Panc1 (cell line): ENCODE measurements at regions not wholly inside any gene's neighbourhood (a gene's known extent, or its start where the extent isn't known, plus 50 kb on each side); places are given as distances from the start of the nearest gene placed in this dataset.

ENCODE experiments used
- ATAC-seq: fragments of 200-7000 bp; cut with Tn5 transposase; 2 replicates; pipeline ENCODE4 v1.9.1; 2020; ENCODE audit warnings: mild to moderate bottlenecking, moderate library complexity
- BruUV-seq: library from RNA; stranded (reverse); fragments of 400-500 nt; replicated peaks from 2 replicates; lab custom pipeline; 2021; lab: Mats Ljungman, UMichigan
- CTCF ChIA-PET: fragments of 300-600 bp; sonication (Branson Sonifier 250); formaldehyde crosslinking; loops from one replicate; lab custom pipeline; 2022; ENCODE audit warnings: antibody characterized with exemption; lab: Charles Lee
- POLR2A ChIA-PET: fragments of 300-600 bp; sonication (Branson Sonifier 250); formaldehyde crosslinking; loops from one replicate; lab custom pipeline; 2022; ENCODE audit warnings: antibody characterized with exemption; lab: Charles Lee
- DNase-seq: peaks from one replicate; pipeline ENCODE4 v3.0.0-alpha.2; 2010; ENCODE audit warnings: low read depth, low spot score
- H3K27ac ChIP-seq: 2 replicates; pipeline ENCODE4 v1.5.1; 2011; ENCODE audit warnings: mild to moderate bottlenecking, low read length, inconsistent platforms
- H3K27me3 ChIP-seq: fragments of 200-500 bp; sonication (Bioruptor generic); 2 replicates; pipeline ENCODE4 v1.6.0; 2014; ENCODE audit warnings: low read length, inconsistent platforms; ENCODE audit not compliant: control insufficient read depth, insufficient read depth
- H3K36me3 ChIP-seq: fragments of 200-500 bp; sonication (Bioruptor generic); 2 replicates; pipeline ENCODE4 v1.5.1; 2014; ENCODE audit warnings: inconsistent platforms, mild to moderate bottlenecking, low read length, moderate library complexity; ENCODE audit not compliant: control insufficient read depth, insufficient read depth
- H3K4me1 ChIP-seq: 2 replicates; pipeline ENCODE4 v1.5.1; 2011; ENCODE audit warnings: inconsistent platforms, mild to moderate bottlenecking, low read length, moderate library complexity; ENCODE audit not compliant: control insufficient read depth, insufficient read depth
- H3K4me3 ChIP-seq, 2 experiments: 2 replicates each; pipeline ENCODE4 v1.5.1; 2011 to 2012; ENCODE audit warnings: low read depth in 2 of 2, low read length in 2 of 2, mild to moderate bottlenecking in 2 of 2, inconsistent platforms in 1 of 2, moderate library complexity in 1 of 2
- H3K9me3 ChIP-seq: fragments of 200-500 bp; sonication (Bioruptor generic); 2 replicates; pipeline ENCODE4 v1.5.1; 2014; ENCODE audit warnings: low read depth, mild to moderate bottlenecking, inconsistent platforms, low read length, moderate library complexity; ENCODE audit not compliant: control insufficient read depth, insufficient read depth
- CTCF ChIP-seq: fragments of 450-650 bp; IDR thresholded peaks from 2 replicates; pipeline ENCODE4 v1.5.1; 2017; ENCODE audit warnings: mild to moderate bottlenecking
- POLR2AphosphoS5 ChIP-seq: IDR thresholded peaks from 2 replicates; pipeline ENCODE4 v1.6.1; 2012; ENCODE audit warnings: mild to moderate bottlenecking, low read depth, low read length, moderate library complexity
- REST ChIP-seq, 2 experiments: IDR thresholded peaks; 2 replicates each; pipeline ENCODE4 v1.6.1; 2011 to 2012; ENCODE audit warnings: low read depth in 2 of 2, control low read depth in 1 of 2, low read length in 1 of 2, mild to moderate bottlenecking in 1 of 2, moderate library complexity in 1 of 2; ENCODE audit not compliant: insufficient read depth in 1 of 2
- SIN3A ChIP-seq: IDR thresholded peaks from 2 replicates; pipeline ENCODE4 v1.6.1; 2012; ENCODE audit warnings: low read depth, mild to moderate bottlenecking, low read length, moderate library complexity, borderline replicate concordance; ENCODE audit not compliant: insufficient read depth
- TCF7L2 ChIP-seq: IDR thresholded peaks from 2 replicates; pipeline ENCODE4 v1.6.1; 2011; ENCODE audit warnings: mild to moderate bottlenecking, low read depth, low read length, inconsistent platforms
- in situ Hi-C: cut with HindIII; loops from 2 replicates; pipeline ENCODE4 v1.10.0; 2016; ENCODE audit warnings: low sequenced_read_pairs, low pct_unique_long_range_greater_than_20kb
- intact Hi-C: fragments of 100-400 bp; cut with micrococcal nuclease; formaldehyde crosslinking; loops from one replicate; pipeline ENCODE4 v1.10.0; 2022; ENCODE audit not compliant: unreplicated experiment

GRCh38 chr4:125231661-125232060, 83.1 kb upstream of the FAT4 start:
- CTCF ChIA-PET, result no interaction called here
- H3K27me3 ChIP-seq, result no peaks in the 10 kb centered on the region
- no peaks in the 10 kb centered on the region for H3K36me3 ChIP-seq
- intact Hi-C loops (loop anchor here (10.0 kb wide), 1 partner anchor 517 kb away; the partner anchor contains the start of gene ANKRD50), in situ Hi-C loops (no loop called here)
- no peak overlapping the region for H3K27ac ChIP-seq
- no TSS peak for BruUV-seq
- H3K9me3 ChIP-seq, result no peaks in the 10 kb centered on the region
- ATAC-seq, result no peak
- H3K4me1 ChIP-seq, result no peaks in the 10 kb centered on the region
- DNase-seq, result no peak
- POLR2A ChIA-PET, result no interaction called here
- TF ChIP-seq TCF7L2 (no peak), POLR2AphosphoS5 (no peak), SIN3A (no peak), CTCF (no peak), REST (IDR thresholded peaks at IDR 0.05; ENCODE audit: insufficient read depth in 1 of 2, low read depth in 2 of 2, low read length in 1 of 2) (no peak)
- H3K4me3 ChIP-seq, result no peak overlapping the region

GRCh38 chr4:125229596-125230058, 85.1 kb upstream of the FAT4 start:
- BruUV-seq, result no TSS peak
- H3K27me3 ChIP-seq, result no peaks in the 10 kb centered on the region
- ChIA-PET CTCF (no interaction called here), POLR2A (no interaction called here)
- H3K4me1 ChIP-seq, result no peaks in the 10 kb centered on the region
- ATAC-seq (no peak), DNase-seq (no peak)
- no peaks in the 10 kb centered on the region for H3K36me3 ChIP-seq
- H3K4me3 ChIP-seq, result no peak overlapping the region
- TF ChIP-seq REST (IDR thresholded peaks at IDR 0.05; ENCODE audit: insufficient read depth in 1 of 2, low read depth in 2 of 2, low read length in 1 of 2) (no peak), SIN3A (no peak), POLR2AphosphoS5 (no peak), TCF7L2 (no peak), CTCF (no peak)
- H3K27ac ChIP-seq, result no peak overlapping the region
- H3K9me3 ChIP-seq, result no peaks in the 10 kb centered on the region
- in situ Hi-C loops, result no loop called here
- intact Hi-C loops, result loop anchor here (10.0 kb wide), 1 partner anchor 515 kb away; the partner anchor contains the start of gene ANKRD50
